ENCODE measurements at regions not wholly inside any gene's neighbourhood (a gene's known extent, or its start where the extent isn't known, plus 50 kb on each side); places are given as distances from the start of the nearest gene placed in this dataset.

- no peak overlapping the region for H3K4me3 Mint-ChIP-seq
- H3K4me1 ChIP-seq (ENCODE audit: insufficient read depth, low read length), result no peaks in the 10 kb centered on the region
- no peaks in the 10 kb centered on the region for H3K9me3 Mint-ChIP-seq
- H3K4me3 ChIP-seq (ENCODE audit: low read length), result no peak overlapping the region
- intact Hi-C loops (cut with DNase I, micrococcal nuclease), result no loop called here
- POLR2A ChIA-PET, result no interaction called here
- H3K27ac ChIP-seq (ENCODE audit: low read depth in 1 of 2, low read length in 2 of 2), result no peak overlapping the region
- H3K27me3 ChIP-seq (ENCODE audit: control insufficient read depth in 1 of 2, insufficient read depth in 2 of 2, low read length in 2 of 2), result no peaks in the 10 kb centered on the region
- ATAC-seq (ENCODE audit: poor library complexity) (no peak), DNase-seq (no peak)
- H3K36me3 Mint-ChIP-seq (ENCODE audit: low read depth), result no peaks in the 10 kb centered on the region
- H3K36me3 ChIP-seq (ENCODE audit: insufficient read depth, low read length), result no peaks in the 10 kb centered on the region
- no peak for TF ChIP-seq CTCF (IDR thresholded peaks at IDR 0.05)
- H3K27ac Mint-ChIP-seq, result no peak overlapping the region
- H3K27me3 Mint-ChIP-seq, result peaks cover 5% of the 10 kb centered on the region
- H3K9me3 ChIP-seq (ENCODE audit: control insufficient read depth in 1 of 2, insufficient read depth in 1 of 2, low read length in 2 of 2), result no peaks in the 10 kb centered on the region
- CTCF ChIA-PET, result no interaction called here
- no peaks in the 10 kb centered on the region for H3K4me1 Mint-ChIP-seq (ENCODE audit: low read depth)
Observed at GRCh38 chr15:60095711-60096110, 91.6 kb downstream of the FOXB1 start.

GRCh38 chr15:60096157-60096556 is 92.0 kb downstream of the FOXB1 start:
- Histone ChIP-seq H3K4me1 (ENCODE audit: insufficient read depth, low read length) (no peaks in the 10 kb centered on the region), H3K36me3 (ENCODE audit: insufficient read depth, low read length) (no peaks in the 10 kb centered on the region), H3K4me3 (ENCODE audit: low read length) (no peak overlapping the region), H3K27ac (ENCODE audit: low read depth in 1 of 2, low read length in 2 of 2) (no peak overlapping the region), H3K9me3 (ENCODE audit: control insufficient read depth in 1 of 2, insufficient read depth in 1 of 2, low read length in 2 of 2) (no peaks in the 10 kb centered on the region), H3K27me3 (ENCODE audit: control insufficient read depth in 1 of 2, insufficient read depth in 2 of 2, low read length in 2 of 2) (no peaks in the 10 kb centered on the region)
- no peak for TF ChIP-seq CTCF (IDR thresholded peaks at IDR 0.05)
- H3K36me3 Mint-ChIP-seq (ENCODE audit: low read depth), result no peaks in the 10 kb centered on the region
- intact Hi-C loops (cut with DNase I, micrococcal nuclease), result no loop called here
- H3K27ac Mint-ChIP-seq, result no peak overlapping the region
- ATAC-seq (ENCODE audit: poor library complexity) (no peak), DNase-seq (no peak)
- no peaks in the 10 kb centered on the region for H3K4me1 Mint-ChIP-seq (ENCODE audit: low read depth)
- H3K27me3 Mint-ChIP-seq, result peaks cover 5% of the 10 kb centered on the region
- no peak overlapping the region for H3K4me3 Mint-ChIP-seq
- ChIA-PET CTCF (no interaction called here), POLR2A (no interaction called here)
- no peaks in the 10 kb centered on the region for H3K9me3 Mint-ChIP-seq

GRCh38 chr15:60101416-60101815 is 97.3 kb downstream of the FOXB1 start:
- no peak overlapping the region for H3K27ac Mint-ChIP-seq
- CTCF ChIA-PET, result interaction anchor here (1.1 kb wide), 1 partner anchor 26 kb away, joined by 4 read pairs; no protein-coding TSS in a partner anchor
- no peak for ATAC-seq (ENCODE audit: poor library complexity)
- no peak overlapping the region for H3K4me3 Mint-ChIP-seq
- no peak for DNase-seq
- no peaks in the 10 kb centered on the region for H3K4me1 ChIP-seq (ENCODE audit: insufficient read depth, low read length)
- no peaks in the 10 kb centered on the region for H3K4me1 Mint-ChIP-seq (ENCODE audit: low read depth)
- H3K27ac ChIP-seq (ENCODE audit: low read depth in 1 of 2, low read length in 2 of 2), result no peak overlapping the region
- no peaks in the 10 kb centered on the region for H3K9me3 ChIP-seq (ENCODE audit: control insufficient read depth in 1 of 2, insufficient read depth in 1 of 2, low read length in 2 of 2)
- H3K36me3 Mint-ChIP-seq (ENCODE audit: low read depth), result no peaks in the 10 kb centered on the region
- intact Hi-C loops (cut with DNase I, micrococcal nuclease), result no loop called here
- H3K27me3 ChIP-seq (ENCODE audit: control insufficient read depth in 1 of 2, insufficient read depth in 2 of 2, low read length in 2 of 2), result peaks cover 0 to 6% of the 10 kb centered on the region in 2 experiments
- no peak overlapping the region for H3K4me3 ChIP-seq (ENCODE audit: low read length)
- POLR2A ChIA-PET, result no interaction called here
- H3K27me3 Mint-ChIP-seq, result peaks cover 11% of the 10 kb centered on the region
- H3K36me3 ChIP-seq (ENCODE audit: insufficient read depth, low read length), result no peaks in the 10 kb centered on the region
- no peak for TF ChIP-seq CTCF (IDR thresholded peaks at IDR 0.05)
- no peaks in the 10 kb centered on the region for H3K9me3 Mint-ChIP-seq
